Endothelial cell of umbilical vein (primary cell): ENCODE measurements at regions not wholly inside any gene's neighbourhood (a gene's known extent, or its start where the extent isn't known, plus 50 kb on each side); places are given as distances from the start of the nearest gene placed in this dataset.

Experiments
- POLR2AphosphoS5 ChIP-seq: IDR thresholded peaks from 2 replicates; pipeline ENCODE4 v1.6.1; 2012; ENCODE audit warnings: low read depth, mild to moderate bottlenecking, control low read depth, low read length, moderate library complexity; ENCODE audit not compliant: insufficient read depth
- TF ChIP-seq, protein P1 (sequence below), 2 donors: IDR thresholded peaks; 1 replicate in 1 of 2; 2 replicates in 1 of 2; pipeline ENCODE4 v1.5.1; 2011; ENCODE audit warnings: low read length in 2 of 2, mild to moderate bottlenecking in 2 of 2, moderate library complexity in 2 of 2, control low read depth in 1 of 2, inconsistent platforms in 1 of 2, low read depth in 1 of 2; ENCODE audit not compliant: insufficient read depth in 1 of 2; ENCODE audit errors: extremely low read depth in 1 of 2

DNA sequence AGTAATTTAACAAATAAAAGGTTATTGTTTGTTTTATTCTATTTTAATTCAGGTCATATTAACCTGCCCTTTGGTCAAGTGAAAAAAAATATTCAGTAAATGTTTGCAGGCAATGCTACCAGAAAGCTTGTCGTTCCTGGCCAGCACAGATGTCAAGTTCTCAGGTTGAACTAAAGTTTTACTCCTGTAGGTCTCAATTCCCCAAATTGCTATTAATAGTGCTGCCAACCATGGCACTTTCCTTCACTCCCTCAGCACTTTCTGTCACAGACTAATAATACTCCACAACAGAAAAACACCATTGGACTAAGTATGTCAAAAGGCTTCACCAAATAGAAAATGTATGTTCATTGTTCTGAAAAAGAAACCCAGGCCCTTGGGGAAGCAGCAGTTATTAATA lies 79.2 kb upstream of the C4orf54 start:
- TF ChIP-seq POLR2AphosphoS5: no peak
- TF ChIP-seq, protein P1, sequence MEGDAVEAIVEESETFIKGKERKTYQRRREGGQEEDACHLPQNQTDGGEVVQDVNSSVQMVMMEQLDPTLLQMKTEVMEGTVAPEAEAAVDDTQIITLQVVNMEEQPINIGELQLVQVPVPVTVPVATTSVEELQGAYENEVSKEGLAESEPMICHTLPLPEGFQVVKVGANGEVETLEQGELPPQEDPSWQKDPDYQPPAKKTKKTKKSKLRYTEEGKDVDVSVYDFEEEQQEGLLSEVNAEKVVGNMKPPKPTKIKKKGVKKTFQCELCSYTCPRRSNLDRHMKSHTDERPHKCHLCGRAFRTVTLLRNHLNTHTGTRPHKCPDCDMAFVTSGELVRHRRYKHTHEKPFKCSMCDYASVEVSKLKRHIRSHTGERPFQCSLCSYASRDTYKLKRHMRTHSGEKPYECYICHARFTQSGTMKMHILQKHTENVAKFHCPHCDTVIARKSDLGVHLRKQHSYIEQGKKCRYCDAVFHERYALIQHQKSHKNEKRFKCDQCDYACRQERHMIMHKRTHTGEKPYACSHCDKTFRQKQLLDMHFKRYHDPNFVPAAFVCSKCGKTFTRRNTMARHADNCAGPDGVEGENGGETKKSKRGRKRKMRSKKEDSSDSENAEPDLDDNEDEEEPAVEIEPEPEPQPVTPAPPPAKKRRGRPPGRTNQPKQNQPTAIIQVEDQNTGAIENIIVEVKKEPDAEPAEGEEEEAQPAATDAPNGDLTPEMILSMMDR (IDR thresholded peaks at IDR 0.05; ENCODE audit: extremely low read depth in 1 of 2, insufficient read depth in 1 of 2, low read depth in 1 of 2, low read length in 2 of 2): no peak
